Stimulated activated CD8-positive, alpha-beta memory T cell treated with anti-CD3 and anti-CD28 coated beads, Interleukin-12 subunit alpha, Interleukin-12 subunit beta, amount 100 ng/mL, for 24 hours (primary cell): ENCODE measurements at regions not wholly inside any gene's neighbourhood (a gene's known extent, or its start where the extent isn't known, plus 50 kb on each side); places are given as distances from the start of the nearest gene placed in this dataset.

Source experiments
- DNase-seq: peaks from one replicate; pipeline ENCODE4 v3.0.0-alpha.2; 2020; ENCODE audit errors: extremely low read depth

DNA sequence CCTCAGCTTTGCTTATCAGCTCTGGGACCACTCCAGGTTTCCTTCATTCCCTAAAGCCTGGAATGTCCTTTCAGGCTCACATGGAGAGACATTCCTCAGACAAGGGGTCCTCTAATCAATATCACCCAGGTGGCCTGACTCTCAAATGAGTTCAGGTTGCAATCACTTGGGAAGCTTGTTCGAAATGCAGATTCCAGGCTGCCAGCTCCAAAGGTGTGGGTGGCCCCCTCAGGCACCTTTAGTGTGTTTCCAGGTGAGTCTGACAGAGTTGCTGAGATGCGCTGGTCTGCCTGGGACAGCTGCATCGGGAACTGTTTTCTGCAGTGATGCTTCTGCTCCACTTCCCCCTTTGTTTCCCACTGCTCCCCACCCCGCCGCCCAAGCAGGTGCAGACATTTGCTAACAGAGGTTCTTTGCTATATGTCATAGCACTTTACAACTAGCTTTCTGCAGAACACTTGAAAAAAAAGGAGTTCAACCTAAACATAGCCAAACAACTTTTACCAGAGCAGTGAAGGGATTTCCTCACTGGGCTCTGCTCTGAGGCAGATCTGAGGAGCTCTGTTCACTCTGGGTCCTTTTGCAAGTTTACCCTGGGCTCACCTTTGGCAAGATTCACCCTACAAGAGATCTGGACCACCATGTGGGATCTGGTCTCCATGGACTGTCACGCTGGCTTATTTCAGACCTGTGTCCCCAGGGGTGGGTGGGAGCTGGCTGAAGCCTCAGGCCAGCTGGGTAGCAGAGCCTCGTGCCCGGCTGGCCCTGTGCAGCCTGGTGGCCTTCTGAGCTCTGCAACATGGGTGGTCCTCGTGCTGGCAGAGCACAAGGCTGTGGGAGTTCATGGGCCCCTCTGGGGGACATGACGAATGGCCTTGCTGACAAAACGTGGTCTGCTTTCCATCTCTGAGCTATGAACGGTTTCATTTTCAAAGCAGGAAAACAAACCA is 539.6 kb downstream of the CCDC171 start:
- no peak for DNase-seq

DNA sequence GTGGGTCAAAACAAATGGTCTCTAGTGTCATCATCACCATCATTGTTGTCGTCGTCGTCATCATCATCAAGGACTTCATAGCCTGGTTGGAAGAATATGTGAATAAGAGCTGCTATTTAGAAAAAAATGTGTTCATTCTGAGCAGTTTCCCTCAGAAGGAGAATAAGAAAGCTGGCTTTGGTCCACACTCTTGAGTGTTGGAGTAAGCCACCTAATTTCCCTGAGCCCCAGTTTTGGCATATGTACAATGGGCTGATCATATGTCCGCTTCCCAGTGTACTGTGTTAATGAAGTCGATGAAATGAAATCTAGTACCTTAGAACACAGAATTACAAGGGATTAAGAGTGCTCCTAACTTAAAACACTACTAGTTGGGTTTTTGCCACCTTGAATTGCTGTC is 545.5 kb downstream of the CCDC171 start:
- DNase-seq = no peak

DNA sequence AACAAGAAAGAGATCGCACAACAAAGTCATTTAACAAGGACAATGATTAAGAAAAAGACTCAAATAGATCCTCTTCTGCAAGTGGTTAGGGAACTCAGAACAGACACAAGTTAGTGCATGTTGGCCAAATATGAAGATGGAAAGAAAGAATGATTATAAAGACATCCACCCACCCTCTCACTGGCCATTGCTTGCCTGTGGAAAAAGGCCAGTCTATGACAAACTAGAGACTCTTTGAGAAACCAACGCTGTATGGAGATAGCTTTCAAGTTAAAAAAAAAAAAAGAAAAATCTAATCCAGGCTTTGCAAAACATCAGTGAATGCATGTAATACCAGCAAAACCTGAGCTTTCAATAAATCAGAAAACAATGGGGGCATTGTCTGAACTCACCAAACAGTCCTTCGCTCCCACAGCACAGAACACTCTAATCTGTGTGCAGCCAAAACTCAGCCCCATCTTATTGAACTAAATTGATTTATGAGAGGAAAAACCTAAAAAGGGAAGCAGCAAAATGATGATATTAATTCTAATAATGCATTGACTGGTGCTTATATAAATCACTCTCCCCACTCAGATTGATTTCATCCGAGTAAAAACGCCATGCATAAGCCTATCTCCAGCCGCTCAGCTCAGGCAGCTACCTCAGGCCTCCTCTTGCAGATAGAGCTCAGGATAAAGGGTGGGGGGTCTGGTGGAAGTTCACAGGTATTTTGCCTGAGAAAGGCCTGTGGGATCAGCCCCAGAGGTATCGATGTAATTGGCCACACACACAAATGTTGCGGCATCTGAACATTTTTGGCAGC is 547.1 kb downstream of the CCDC171 start:
- no peak for DNase-seq

DNA sequence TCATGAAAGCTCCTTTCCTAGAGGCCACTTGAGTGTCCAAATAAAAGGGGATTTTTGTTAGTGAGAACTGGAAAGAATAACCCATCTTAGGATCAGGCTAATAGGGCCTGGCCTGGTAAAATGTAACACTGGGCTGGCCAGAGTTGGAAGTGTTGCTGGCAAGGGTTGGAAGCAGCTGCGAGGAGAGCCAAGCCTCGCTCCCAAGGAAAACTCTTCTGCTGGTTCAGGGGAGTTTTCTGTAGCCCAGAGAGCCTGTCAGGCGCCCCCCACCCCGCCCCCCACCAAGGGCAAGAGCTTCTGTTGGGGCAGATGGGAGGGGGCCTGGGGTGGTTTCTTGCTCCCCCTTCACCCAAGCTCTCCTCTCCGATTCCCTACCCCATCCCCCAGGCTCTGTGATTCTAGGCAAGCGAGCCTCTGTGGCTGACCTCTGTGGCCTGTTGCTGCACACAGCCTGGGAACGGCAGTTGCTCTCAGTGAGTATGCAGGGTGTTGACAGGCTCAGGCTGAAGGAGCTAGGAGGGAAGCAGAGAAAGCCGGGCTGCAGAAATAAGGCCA is 547.8 kb downstream of the CCDC171 start:
- no peak for DNase-seq

DNA sequence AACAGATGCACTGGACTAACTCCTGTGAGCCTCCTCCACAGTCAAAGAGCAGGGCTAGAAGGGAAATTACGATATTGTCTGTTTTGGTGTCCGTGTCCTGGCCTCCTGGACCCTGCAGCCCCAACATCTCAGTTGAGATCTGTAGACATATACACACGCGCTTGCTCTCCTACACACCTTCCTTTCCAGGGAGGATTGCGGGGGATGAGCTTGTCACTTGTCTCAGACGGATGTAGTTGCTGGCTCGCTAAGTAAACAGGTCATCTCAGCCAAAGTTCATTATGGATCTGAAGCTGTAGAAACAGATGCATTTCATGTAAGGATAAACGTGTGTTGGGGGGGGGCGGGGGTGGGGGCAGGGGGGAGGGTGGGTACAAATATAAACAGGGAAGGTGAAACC is 549.3 kb downstream of the CCDC171 start:
- DNase-seq = no peak

DNA sequence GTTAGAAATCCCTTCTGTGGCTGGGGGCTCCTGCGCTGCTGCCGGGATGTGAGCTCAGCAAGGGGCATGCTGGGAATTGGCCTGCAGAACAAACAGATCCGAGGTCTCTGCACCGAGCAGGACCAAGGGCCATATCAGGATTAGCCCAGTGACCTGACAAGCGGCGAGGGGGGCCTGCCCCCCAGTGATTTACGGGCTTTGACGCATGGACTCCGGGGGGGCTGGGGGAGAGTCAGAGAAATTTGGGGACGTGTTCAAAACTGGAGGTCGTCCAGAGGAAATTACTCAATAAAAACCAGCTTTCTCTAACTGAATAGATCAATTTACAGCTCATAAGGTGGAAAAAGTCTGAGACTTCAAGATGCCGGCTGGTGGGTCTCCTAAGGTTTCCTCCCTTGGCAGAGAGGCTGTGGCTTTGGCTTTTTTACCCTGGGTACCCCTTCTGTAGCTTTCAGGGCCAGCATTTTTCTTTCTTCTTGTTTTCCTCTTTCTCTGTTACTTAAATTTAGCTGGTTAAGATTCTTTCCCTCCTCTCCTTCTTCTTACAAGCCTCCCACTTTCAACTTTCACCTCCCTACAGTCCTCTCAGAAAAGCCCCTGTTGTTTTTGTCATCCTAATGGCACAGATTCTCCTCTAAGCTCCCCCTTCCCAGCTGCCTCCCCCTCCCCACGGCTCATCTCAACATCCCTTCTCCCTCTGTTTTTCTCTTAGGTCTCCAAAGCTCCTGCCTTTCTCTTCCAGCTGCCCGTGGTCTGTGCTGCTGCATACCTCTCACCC is 551.0 kb downstream of the CCDC171 start:
- DNase-seq = no peak

DNA sequence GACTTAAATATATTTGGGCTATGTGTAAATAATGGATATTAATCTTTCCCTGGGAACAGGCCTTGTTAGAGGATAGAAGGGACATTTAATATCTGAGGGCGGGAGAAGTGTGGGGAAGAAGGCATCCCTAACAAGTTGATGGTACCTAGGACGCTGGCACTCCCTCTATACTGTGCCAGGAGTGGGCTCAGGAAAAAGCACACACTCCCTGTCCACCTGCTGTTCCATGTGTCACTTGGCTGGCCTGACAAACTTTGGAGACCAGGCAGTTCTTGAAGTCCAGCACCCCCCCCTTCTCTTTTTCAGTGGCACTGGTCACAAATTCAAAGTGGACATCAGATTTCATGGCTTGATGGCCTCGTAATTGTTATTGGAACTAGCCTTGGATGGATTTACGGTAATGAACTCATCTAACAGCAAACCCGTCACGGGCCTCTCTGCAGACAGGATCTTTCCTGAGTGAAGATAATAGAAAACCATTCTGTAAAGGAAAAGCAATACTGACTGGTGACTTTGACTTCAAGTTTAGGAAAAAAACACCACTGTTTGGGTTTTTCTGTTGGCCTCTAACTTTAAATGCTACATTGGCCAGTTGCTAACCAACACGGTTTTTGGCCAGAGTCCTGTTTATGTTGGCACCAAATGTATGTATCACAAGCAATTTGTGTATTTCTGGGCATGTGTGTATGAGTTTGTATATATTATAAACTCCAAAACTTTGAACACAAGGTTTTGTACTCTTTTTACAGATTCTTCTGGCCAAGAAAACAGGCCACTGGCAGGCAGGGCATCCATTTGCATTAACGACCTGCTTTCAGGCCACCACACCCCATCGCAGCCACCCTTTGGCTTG is 552.6 kb downstream of the CCDC171 start:
- DNase-seq = no peak

DNA sequence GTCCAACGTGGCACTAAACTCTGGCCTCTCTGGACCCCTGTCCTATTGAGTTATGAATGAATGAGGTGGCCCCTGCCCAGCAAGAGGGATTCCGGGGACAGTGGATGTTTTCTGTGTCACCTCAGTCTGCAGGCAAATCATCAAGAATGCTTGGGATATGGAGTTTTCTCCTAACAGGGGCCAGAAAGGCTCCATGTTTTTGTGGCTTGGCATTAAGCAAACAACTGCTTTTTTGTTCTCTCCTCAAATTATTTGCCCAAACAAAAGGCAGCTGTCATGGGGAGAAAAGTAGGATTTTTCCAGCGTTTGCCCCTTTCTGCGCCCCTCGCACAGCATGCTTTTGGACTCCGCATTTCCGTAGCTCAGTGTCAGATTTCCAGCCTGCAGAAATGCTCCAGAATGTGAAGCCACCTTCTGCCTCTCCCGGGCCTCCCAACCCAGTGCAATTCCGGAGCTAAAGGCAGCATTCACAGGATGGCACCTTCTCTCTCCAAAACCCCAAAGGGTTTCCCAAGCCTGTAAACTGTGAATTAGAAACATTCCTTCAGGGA is 553.3 kb downstream of the CCDC171 start:
- no peak for DNase-seq

DNA sequence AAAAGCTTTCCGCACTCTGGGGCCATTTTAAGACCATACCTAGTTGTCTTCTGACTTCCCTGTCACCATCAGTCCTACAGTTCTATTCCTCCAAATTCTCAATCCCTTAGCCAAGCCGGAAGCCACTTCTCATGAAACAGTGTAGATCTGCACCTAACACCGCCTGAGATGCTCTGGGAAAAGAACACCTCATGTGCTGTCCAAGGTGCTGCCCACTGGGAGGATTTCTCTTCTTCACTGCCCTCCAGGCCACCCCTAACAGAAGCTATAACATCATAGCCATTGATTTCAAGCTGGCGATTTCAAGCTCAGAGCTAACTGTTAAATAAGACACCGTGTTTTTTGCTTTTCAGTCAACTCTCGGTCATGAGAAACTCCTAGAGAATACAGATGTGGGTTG is 559.3 kb downstream of the CCDC171 start:
- no peak for DNase-seq

DNA sequence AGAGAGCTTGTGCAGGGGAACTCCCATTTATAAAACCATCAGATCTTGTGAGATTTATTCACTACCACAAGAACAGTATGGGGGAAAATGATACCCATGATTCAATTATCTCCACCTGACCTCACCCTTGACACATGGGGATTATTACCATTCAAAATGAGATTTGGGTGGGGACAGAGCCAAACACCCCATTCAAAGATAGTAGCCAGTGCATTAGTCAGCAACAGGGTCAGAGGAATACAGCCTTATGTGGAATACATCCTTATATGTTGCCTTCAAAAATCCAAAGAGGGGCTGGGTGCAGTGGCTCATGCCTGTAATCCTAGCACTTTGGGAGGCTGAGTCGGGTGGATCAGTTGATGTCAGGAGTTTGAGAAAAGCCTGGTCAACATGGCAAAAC is 563.2 kb downstream of the CCDC171 start:
- DNase-seq = no peak

DNA sequence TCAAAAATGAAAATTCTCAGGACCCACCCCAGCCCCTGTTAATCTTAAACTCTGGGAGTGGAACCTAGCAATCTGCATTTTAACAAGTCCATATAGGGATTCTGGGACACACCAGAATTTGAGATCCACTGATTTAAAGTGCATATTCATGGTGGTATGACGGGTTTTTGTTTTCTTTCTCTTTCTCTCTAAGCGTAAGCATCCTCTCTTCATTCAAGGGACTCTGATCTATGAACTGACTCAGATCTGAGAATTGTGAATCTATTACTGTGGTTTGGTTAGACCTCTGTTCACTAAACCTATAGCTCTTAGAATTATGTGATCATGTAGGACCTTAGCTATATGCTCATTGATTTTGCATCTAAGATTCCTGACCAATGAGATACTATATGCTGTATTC is 565.2 kb downstream of the CCDC171 start:
- no peak for DNase-seq

DNA sequence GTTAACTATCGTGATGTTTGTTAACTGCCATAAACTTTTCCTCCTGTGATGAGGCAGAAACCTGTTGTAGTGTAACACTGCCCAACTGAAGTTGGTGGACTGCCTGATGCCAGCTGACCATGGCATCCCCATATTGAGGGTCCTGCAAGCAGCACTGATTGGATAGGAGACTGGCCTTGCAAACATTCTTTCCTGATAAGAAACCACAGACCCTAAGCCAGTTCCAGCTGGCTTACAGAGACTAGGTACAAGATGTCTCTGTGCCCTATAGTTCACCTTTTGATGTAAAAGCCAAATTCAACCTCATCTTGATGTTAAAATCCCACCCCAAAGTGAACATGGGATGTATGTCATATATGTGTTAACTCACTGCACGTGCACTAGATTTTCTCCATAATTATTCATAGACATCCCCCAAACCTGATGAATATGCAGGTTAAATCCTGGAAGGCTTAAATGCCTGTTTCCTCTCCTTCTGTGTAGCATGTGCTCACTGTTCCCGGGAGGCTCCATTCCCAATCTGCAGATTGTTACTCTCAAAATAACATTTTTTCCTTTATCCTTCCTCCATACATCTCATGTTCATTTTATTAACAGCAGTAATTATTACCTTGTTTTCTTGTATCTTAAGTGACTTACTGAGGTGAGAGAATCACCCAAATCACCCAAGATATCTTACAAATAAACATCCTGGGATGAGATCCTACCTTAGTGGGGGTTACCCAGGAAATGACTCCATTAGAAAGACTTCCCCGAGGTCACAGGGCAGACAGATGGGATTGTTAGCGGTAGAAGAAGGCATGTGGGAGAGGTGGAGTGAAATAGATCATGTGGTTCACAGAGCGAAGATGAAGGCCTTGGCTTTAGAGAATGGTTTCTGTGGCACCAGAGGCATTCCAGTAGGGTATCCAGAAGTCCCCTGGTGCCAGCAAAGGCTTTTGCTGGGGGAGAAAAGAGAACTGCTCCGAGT is 566.7 kb downstream of the CCDC171 start:
- no peak for DNase-seq

DNA sequence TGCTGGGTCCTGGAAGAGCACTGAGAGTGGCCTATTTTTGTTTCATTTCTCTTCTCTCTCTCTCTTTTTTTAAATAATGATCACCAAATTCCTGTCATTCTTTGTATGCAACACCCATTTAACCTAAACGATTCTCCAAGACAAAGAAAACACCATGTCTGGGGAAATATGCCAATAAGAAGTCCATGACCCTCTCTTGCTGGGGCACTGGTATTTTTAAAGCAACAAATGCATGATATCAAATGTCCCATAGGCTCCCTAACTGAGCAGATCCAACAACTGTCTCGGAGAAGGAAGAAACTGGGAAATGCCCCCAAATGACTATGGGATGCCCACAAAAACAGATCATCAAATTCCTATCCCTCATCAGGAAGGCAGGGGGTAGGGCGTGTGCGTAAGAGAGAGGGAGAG is 567.4 kb downstream of the CCDC171 start:
- DNase-seq = no peak

DNA sequence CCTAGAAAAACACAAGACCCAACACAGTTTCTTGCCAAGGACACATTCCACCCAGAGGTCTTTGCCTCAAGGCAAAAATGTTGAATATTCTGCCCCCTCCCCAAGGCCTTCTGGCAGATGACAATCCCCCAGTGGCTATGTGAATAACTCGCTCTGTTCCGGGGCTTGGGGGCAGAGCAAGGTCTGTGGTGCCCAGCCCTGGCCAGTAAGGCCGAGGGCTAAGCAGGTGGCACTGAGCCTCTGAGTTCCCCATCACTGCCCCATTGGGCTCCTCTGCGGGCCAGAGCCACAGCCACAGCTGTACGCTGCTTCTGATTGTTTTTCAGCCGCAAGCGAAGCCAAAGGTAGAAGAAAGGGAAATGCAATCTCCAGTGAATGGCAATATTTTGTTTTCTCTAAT is 567.9 kb downstream of the CCDC171 start:
- no peak for DNase-seq

DNA sequence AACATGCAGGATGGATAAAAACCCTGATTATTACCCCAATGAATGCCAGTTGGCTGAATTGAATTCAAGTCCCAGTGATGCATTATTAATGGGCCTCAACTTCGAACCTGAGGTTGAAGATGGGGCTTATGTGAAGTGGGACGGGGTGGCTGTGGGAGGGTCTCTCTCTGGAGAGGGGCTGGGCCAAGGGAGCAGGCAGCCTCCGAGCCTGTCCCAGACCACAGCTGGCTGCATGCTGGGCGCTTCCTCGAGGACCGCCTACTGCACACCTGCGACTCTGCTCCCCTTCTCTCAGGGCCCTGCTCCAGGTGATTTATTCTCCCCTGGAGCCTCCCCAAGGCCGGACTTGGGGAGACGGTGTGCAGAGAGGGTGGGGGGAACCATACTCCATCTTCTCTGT is 568.3 kb downstream of the CCDC171 start:
- DNase-seq = no peak

DNA sequence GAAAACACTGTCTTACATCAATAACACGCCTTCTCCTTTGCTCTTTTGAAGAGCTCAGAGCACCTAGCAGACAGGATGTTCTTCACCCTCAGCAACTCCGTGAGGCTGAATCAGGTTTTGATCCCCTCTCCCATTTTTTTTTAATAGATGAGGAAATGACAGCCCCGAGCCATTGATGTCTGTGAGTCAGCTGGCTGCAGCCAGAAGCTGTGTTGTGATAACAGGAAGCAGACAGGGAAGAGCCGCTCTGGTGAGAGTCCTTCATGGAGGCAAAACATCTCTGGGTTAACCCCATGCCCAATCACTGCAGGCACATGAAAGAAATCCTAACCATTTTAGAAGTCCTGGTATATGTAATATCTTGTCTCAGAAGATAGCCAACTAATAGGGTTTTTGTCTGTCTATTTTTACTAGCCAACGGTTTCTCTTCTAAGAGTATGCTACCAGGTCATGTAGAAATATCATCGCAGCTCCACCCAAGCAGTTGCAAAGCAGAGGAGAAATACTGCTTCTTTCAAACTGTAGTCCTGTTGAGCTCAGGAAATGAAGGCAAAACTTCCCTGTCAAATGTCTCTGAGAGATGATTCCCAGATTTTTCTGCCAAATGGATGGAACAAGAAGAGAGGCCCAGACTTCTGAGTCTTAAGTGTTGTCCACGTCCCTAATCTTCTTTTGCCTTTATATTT is 568.9 kb downstream of the CCDC171 start:
- no peak for DNase-seq

DNA sequence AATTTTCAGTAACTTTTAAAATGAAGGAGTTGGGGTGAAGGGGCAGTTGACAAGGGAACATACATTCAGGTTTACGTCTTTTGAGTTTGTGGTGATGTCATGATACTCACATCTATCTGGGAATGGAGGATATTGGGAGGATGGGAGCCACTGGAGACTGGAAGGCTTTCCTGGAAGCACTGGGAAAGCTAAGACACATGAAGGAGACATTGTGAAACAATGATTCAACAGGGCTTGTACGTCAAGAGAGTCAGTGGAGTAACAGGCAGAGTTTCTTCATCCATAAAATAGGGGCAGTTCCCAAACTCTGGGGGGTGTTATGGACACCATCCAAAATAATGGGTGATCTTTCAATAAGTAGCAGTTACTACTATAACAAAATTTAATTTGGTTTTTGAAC is 572.8 kb downstream of the CCDC171 start:
- no peak for DNase-seq

DNA sequence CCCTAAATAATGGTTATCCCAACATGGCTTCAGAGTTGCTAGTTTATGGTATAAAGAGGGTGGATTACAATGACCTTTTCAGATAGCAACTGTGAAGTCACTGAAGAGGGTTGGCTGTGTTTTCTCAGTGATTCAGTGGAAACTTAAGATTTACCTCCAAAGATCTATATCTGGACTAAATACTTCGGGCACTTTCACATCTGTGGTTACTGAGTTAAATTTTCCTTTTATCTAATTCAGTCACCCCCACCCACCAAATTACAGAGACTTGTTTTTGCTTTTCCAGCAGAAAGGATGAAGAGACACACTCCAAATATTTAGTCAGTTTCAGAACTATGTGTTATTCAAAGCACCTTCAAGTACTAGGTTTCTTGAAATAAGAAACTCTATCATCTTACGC is 573.2 kb downstream of the CCDC171 start:
- DNase-seq = no peak

DNA sequence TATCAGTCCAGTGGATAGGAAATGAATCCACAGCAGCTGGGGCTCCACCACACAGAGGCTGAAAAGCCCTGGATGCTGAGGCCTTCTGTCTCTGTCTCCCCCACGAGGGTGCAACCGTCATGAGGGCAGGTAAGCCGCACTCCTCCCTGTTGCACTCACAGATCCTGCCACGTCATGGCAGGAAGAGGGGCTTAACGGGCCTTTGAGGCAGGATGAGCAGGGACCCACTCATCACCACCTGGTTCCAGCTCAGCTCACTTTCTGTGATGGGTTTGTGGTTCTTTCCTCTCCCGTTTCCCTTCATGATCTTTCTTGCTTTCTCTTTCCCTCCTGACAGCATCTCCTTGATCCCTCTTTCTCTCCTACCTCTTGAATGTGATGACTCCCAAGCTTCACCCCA is 575.2 kb downstream of the CCDC171 start:
- no peak for DNase-seq
